ENCODE measurements at regions not wholly inside any gene's neighbourhood (a gene's known extent, or its start where the extent isn't known, plus 50 kb on each side); places are given as distances from the start of the nearest gene placed in this dataset.

GRCh38 chr2:111676291-111676822 lies 207.6 kb downstream of the ANAPC1 start:
- TF ChIP-seq TAF1 (IDR thresholded peaks at IDR 0.05; ENCODE audit: borderline replicate concordance, insufficient read depth, low read length), result no peak
- TF ChIP-seq REST (IDR thresholded peaks at IDR 0.05; ENCODE audit: insufficient read depth in 1 of 2, low read depth in 2 of 2, low read length in 2 of 2), result no peak
- no peak for TF ChIP-seq POLR2AphosphoS5 (IDR thresholded peaks at IDR 0.05; ENCODE audit: low read depth, low read length)
- TF ChIP-seq FOXP2 (optimal IDR thresholded peaks at IDR 0.05; ENCODE audit: borderline replicate concordance, extremely low read depth, extremely low read length, insufficient read depth), result no peak
- no peak for TF ChIP-seq SIN3A (IDR thresholded peaks at IDR 0.05; ENCODE audit: borderline replicate concordance, insufficient read depth, low read length)

- TF ChIP-seq SIN3A (IDR thresholded peaks at IDR 0.05; ENCODE audit: borderline replicate concordance, insufficient read depth, low read length) (no peak), POLR2AphosphoS5 (IDR thresholded peaks at IDR 0.05; ENCODE audit: low read depth, low read length) (no peak), REST (IDR thresholded peaks at IDR 0.05; ENCODE audit: insufficient read depth in 1 of 2, low read depth in 2 of 2, low read length in 2 of 2) (no peak), FOXP2 (optimal IDR thresholded peaks at IDR 0.05; ENCODE audit: borderline replicate concordance, extremely low read depth, extremely low read length, insufficient read depth) (no peak), TAF1 (IDR thresholded peaks at IDR 0.05; ENCODE audit: borderline replicate concordance, insufficient read depth, low read length) (no peak)
Observed at GRCh38 chr2:111678161-111678560, 205.8 kb downstream of the ANAPC1 start.

GRCh38 chr2:111678651-111679050 lies 205.3 kb downstream of the ANAPC1 start:
- no peak for TF ChIP-seq FOXP2 (optimal IDR thresholded peaks at IDR 0.05; ENCODE audit: borderline replicate concordance, extremely low read depth, extremely low read length, insufficient read depth)

GRCh38 chr2:111679202-111679601 lies 204.8 kb downstream of the ANAPC1 start:
- TF ChIP-seq REST (IDR thresholded peaks at IDR 0.05; ENCODE audit: insufficient read depth in 1 of 2, low read depth in 2 of 2, low read length in 2 of 2), result no peak
- TF ChIP-seq FOXP2 (optimal IDR thresholded peaks at IDR 0.05; ENCODE audit: borderline replicate concordance, extremely low read depth, extremely low read length, insufficient read depth), result no peak
- TF ChIP-seq TAF1 (IDR thresholded peaks at IDR 0.05; ENCODE audit: borderline replicate concordance, insufficient read depth, low read length), result no peak
- no peak for TF ChIP-seq POLR2AphosphoS5 (IDR thresholded peaks at IDR 0.05; ENCODE audit: low read depth, low read length)
- TF ChIP-seq SIN3A (IDR thresholded peaks at IDR 0.05; ENCODE audit: borderline replicate concordance, insufficient read depth, low read length), result no peak

GRCh38 chr2:111684611-111685010 lies 199.4 kb downstream of the ANAPC1 start:
- TF ChIP-seq POLR2AphosphoS5 (IDR thresholded peaks at IDR 0.05; ENCODE audit: low read depth, low read length) (no peak), FOXP2 (optimal IDR thresholded peaks at IDR 0.05; ENCODE audit: borderline replicate concordance, extremely low read depth, extremely low read length, insufficient read depth) (no peak), SIN3A (IDR thresholded peaks at IDR 0.05; ENCODE audit: borderline replicate concordance, insufficient read depth, low read length) (no peak), REST (IDR thresholded peaks at IDR 0.05; ENCODE audit: insufficient read depth in 1 of 2, low read depth in 2 of 2, low read length in 2 of 2) (no peak), TAF1 (IDR thresholded peaks at IDR 0.05; ENCODE audit: borderline replicate concordance, insufficient read depth, low read length) (no peak)

Data from PFSK-1 (cell line).